T-helper 2 cell (primary cell): ENCODE measurements at regions not wholly inside any gene's neighbourhood (a gene's known extent, or its start where the extent isn't known, plus 50 kb on each side); places are given as distances from the start of the nearest gene placed in this dataset.

ENCODE experiments used
- DNase-seq, 5 experiments: peaks; one replicate each; pipeline versions ENCODE4 v3.0.0 to v3.0.0-alpha.2; 2012 to 2022

GRCh38 chr15:95295896-95296625, 1034.4 kb upstream of the NR2F2 start:
- no peak for DNase-seq

- DNase-seq, result no peak
Observed at GRCh38 chr15:95296643-95297042, 1033.9 kb upstream of the NR2F2 start.

- peak in 1 of 5 experiments; percentile 45 for DNase-seq
Observed at GRCh38 chr15:95298729-95299128, 1031.8 kb upstream of the NR2F2 start.

GRCh38 chr15:95300958-95301357, 1029.5 kb upstream of the NR2F2 start:
- DNase-seq, result peak in 1 of 5 experiments; percentile 38

- peak in 1 of 5 experiments; percentile 17 for DNase-seq
Observed at GRCh38 chr15:95302206-95302605, 1028.3 kb upstream of the NR2F2 start.

- DNase-seq, result no peak
Observed at GRCh38 chr15:95302809-95303208, 1027.7 kb upstream of the NR2F2 start.

- DNase-seq, result no peak
Observed at GRCh38 chr15:95303713-95304112, 1026.8 kb upstream of the NR2F2 start.

GRCh38 chr15:95304151-95304946, 1026.2 kb upstream of the NR2F2 start:
- DNase-seq, result peak in 1 of 5 experiments; percentile 21

- DNase-seq, result no peak
Observed at GRCh38 chr15:95304947-95305400, 1025.5 kb upstream of the NR2F2 start.

- no peak for DNase-seq
Observed at GRCh38 chr15:95307115-95307514, 1023.4 kb upstream of the NR2F2 start.

- DNase-seq, result no peak
Observed at GRCh38 chr15:95319242-95319641, 1011.3 kb upstream of the NR2F2 start.

GRCh38 chr15:95323796-95324195, 1006.7 kb upstream of the NR2F2 start:
- no peak for DNase-seq

GRCh38 chr15:95324656-95325055, 1005.8 kb upstream of the NR2F2 start:
- no peak for DNase-seq

- DNase-seq, result no peak
Observed at GRCh38 chr15:95325763-95326404, 1004.6 kb upstream of the NR2F2 start.

GRCh38 chr15:95326431-95327182, 1003.9 kb upstream of the NR2F2 start:
- no peak for DNase-seq

GRCh38 chr15:95327183-95327525, 1003.3 kb upstream of the NR2F2 start:
- no peak for DNase-seq

- DNase-seq, result no peak
Observed at GRCh38 chr15:95327661-95328060, 1002.8 kb upstream of the NR2F2 start.

GRCh38 chr15:95328559-95328958, 1001.9 kb upstream of the NR2F2 start:
- no peak for DNase-seq

GRCh38 chr15:95329362-95329761, 1001.1 kb upstream of the NR2F2 start:
- DNase-seq, result no peak

- no peak for DNase-seq
Observed at GRCh38 chr15:95341686-95342085, 988.8 kb upstream of the NR2F2 start.

- no peak for DNase-seq
Observed at GRCh38 chr15:95345867-95346266, 984.6 kb upstream of the NR2F2 start.

GRCh38 chr15:95346721-95347475, 983.6 kb upstream of the NR2F2 start:
- no peak for DNase-seq
